BE2C (cell line): ENCODE measurements at regions not wholly inside any gene's neighbourhood (a gene's known extent, or its start where the extent isn't known, plus 50 kb on each side); places are given as distances from the start of the nearest gene placed in this dataset.

Experiments
- DNase-seq: peaks from one replicate; pipeline ENCODE4 v3.0.0-alpha.2; 2020
- H3K27me3 ChIP-seq: fragments of 250-450 bp; sonication (Bioruptor Pico); 2 replicates; pipeline ENCODE4 v1.5.1; 2020; ENCODE audit warnings: mild to moderate bottlenecking
- H3K36me3 ChIP-seq: fragments of 250-450 bp; sonication (Bioruptor Pico); 2 replicates; pipeline ENCODE4 v1.5.1; 2020; ENCODE audit warnings: mild to moderate bottlenecking
- H3K4me1 ChIP-seq: fragments of 250-450 bp; sonication (Bioruptor Pico); 2 replicates; pipeline ENCODE4 v1.5.1; 2020
- H3K4me3 ChIP-seq: 2 replicates; pipeline ENCODE4 v1.5.1; 2011; ENCODE audit warnings: low read depth, low read length
- H3K9me3 ChIP-seq: fragments of 250-450 bp; sonication (Bioruptor Pico); 2 replicates; pipeline ENCODE4 v1.5.1; 2020
- TF ChIP-seq, protein P1 (sequence below): IDR thresholded peaks from 2 replicates; pipeline ENCODE4 v1.5.1; 2012; ENCODE audit warnings: mild to moderate bottlenecking, low read depth, low read length

DNA sequence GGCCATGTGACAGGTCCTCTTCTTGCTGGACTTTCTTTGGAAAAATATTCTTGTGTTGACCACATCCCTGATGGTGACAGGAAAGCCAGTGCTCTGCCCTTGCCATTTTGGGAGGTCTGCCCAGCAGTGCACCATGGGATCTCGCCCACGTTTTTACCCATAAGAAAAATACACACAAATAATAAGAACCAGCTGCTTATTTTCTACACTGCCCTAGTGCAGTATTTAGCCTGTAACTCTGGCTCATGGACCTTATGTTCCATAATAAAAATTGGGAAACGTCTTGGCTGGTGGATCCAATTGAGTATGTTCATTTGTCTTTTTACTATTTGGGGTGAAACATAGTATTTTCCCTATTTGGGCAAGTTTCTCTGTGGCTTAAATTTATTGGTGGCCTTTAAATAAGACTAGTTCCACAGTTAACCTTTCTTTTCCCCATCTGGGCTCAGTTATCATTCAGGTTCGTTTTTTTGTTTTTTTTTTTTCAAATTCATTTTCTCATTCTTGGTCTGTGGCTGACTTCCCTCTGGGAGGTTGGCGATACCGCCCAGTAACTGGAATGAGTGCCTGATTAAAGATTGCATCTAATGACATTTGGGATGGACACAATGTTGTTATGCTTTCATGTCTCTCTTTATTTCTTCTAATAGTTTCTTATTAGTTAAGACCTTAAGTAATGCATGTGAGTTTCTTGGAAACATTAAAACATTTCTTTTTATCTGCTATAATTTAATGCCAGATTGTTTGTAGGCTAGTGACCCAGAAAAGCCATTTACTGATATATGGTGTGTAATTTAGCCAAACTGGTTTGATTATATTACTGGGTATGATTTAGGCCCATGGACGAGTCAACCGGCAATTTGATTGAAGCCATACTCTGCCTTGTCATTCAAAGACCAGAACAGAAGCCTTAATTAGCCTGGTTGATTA lies 163.7 kb downstream of the FGF10 start:
- H3K4me1 ChIP-seq: no peaks in the 10 kb centered on the region
- no peaks in the 10 kb centered on the region for H3K36me3 ChIP-seq
- no peaks in the 10 kb centered on the region for H3K27me3 ChIP-seq
- H3K4me3 ChIP-seq: no peak overlapping the region
- H3K9me3 ChIP-seq: no peaks in the 10 kb centered on the region; the same call in 1 of the 2 replicates
- TF ChIP-seq, protein P1, sequence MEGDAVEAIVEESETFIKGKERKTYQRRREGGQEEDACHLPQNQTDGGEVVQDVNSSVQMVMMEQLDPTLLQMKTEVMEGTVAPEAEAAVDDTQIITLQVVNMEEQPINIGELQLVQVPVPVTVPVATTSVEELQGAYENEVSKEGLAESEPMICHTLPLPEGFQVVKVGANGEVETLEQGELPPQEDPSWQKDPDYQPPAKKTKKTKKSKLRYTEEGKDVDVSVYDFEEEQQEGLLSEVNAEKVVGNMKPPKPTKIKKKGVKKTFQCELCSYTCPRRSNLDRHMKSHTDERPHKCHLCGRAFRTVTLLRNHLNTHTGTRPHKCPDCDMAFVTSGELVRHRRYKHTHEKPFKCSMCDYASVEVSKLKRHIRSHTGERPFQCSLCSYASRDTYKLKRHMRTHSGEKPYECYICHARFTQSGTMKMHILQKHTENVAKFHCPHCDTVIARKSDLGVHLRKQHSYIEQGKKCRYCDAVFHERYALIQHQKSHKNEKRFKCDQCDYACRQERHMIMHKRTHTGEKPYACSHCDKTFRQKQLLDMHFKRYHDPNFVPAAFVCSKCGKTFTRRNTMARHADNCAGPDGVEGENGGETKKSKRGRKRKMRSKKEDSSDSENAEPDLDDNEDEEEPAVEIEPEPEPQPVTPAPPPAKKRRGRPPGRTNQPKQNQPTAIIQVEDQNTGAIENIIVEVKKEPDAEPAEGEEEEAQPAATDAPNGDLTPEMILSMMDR: no peak
- DNase-seq: no peak

- DNase-seq: no peak
- Histone ChIP-seq H3K4me3 (no peak overlapping the region), H3K36me3 (no peaks in the 10 kb centered on the region), H3K27me3 (no peaks in the 10 kb centered on the region), H3K9me3 (no peaks in the 10 kb centered on the region), H3K4me1 (no peaks in the 10 kb centered on the region)
- TF ChIP-seq, protein P1: no peak
These were observed 189.8 kb downstream of the FGF10 start for GRCh38 chr5:44199408-44199807.

DNA sequence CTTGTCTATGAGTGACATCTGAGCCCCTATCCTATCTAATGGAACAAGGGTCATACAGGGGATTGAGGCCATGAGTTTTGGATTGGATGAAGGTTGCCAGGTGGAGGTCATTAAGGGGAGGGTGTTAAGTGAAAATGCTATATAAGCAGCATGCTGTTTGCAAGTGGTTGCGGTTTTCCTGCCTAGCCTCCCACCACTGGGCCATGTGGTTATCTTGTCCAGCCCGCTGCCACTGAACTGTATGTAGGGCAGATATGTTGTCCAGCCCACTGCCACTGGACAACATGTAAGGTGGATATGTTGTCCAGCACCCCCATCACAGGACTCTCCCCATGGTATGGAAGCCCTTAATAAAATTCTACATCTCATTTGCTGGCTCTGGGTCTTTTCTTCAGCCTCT lies 200.0 kb downstream of the FGF10 start:
- Histone ChIP-seq H3K4me3 (no peak overlapping the region), H3K4me1 (no peaks in the 10 kb centered on the region), H3K27me3 (no peaks in the 10 kb centered on the region), H3K36me3 (no peaks in the 10 kb centered on the region), H3K9me3 (no peaks in the 10 kb centered on the region)
- TF ChIP-seq, protein P1: no peak
- DNase-seq: no peak

- Histone ChIP-seq H3K36me3 (no peaks in the 10 kb centered on the region), H3K4me3 (no peak overlapping the region), H3K4me1 (no peaks in the 10 kb centered on the region), H3K27me3 (no peaks in the 10 kb centered on the region), H3K9me3 (no peaks in the 10 kb centered on the region)
- TF ChIP-seq, protein P1: no peak
- no peak for DNase-seq
These were observed 201.2 kb downstream of the FGF10 start for GRCh38 chr5:44187973-44188372.

DNA sequence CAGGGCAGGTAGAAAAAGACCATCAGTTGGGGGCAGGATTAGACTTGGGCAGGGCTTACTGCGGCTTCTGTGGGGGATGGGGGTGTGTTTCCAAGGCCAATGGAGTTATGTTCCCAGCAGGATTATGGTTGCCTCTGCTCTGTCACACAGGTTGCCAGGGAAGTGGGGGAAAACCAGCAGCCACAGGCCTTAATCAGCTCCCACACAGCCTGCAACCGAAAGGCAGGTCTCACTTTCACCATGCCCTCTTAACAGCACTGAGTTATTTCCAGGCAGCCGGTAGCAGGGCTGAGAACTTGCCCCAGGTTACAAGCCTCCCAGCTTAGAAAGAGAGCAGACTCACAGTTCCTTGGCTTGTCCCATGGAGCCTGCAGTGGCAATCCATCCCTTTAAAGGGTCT lies 205.5 kb downstream of the FGF10 start:
- H3K9me3 ChIP-seq: no peaks in the 10 kb centered on the region

GRCh38 chr5:44183312-44183711 lies 205.9 kb downstream of the FGF10 start:
- TF ChIP-seq, protein P1: no peak
- Histone ChIP-seq H3K9me3 (no peaks in the 10 kb centered on the region), H3K27me3 (no peaks in the 10 kb centered on the region), H3K36me3 (no peaks in the 10 kb centered on the region), H3K4me1 (no peaks in the 10 kb centered on the region), H3K4me3 (no peak overlapping the region)
- DNase-seq: no peak

More for the DNA sequence above, 205.5 kb downstream of the FGF10 start:
- TF ChIP-seq, protein P1: no peak
- DNase-seq: no peak
- Histone ChIP-seq H3K27me3 (no peaks in the 10 kb centered on the region), H3K4me1 (no peaks in the 10 kb centered on the region), H3K4me3 (no peak overlapping the region), H3K36me3 (no peaks in the 10 kb centered on the region)
